ENCODE measurements at regions not wholly inside any gene's neighbourhood (a gene's known extent, or its start where the extent isn't known, plus 50 kb on each side); places are given as distances from the start of the nearest gene placed in this dataset.

GRCh38 chr2:139814458-139814857 is 1034.3 kb upstream of the NXPH2 start:
- DNase-seq = no peak

- no peak for DNase-seq
These were observed 1033.2 kb upstream of the NXPH2 start for GRCh38 chr2:139813340-139813739.

- DNase-seq = no peak
These were observed 1025.3 kb upstream of the NXPH2 start for GRCh38 chr2:139805441-139805840.

- DNase-seq = no peak
These were observed 1018.2 kb upstream of the NXPH2 start for GRCh38 chr2:139798391-139798790.

GRCh38 chr2:139790807-139791752 is 1010.9 kb upstream of the NXPH2 start:
- no peak for DNase-seq

- no peak for DNase-seq
These were observed 1009.9 kb upstream of the NXPH2 start for GRCh38 chr2:139790136-139790535.

- no peak for DNase-seq
These were observed 998.5 kb upstream of the NXPH2 start for GRCh38 chr2:139778732-139779131.

- no peak for DNase-seq
These were observed 993.6 kb upstream of the NXPH2 start for GRCh38 chr2:139773720-139774277.

- no peak for DNase-seq
These were observed 989.4 kb upstream of the NXPH2 start for GRCh38 chr2:139769633-139770032.

GRCh38 chr2:139763705-139764104 is 983.5 kb upstream of the NXPH2 start:
- no peak for DNase-seq

GRCh38 chr2:139759000-139759505 is 978.9 kb upstream of the NXPH2 start:
- DNase-seq = no peak

- no peak for DNase-seq
These were observed 966.7 kb upstream of the NXPH2 start for GRCh38 chr2:139746901-139747300.

- DNase-seq = no peak
These were observed 964.1 kb upstream of the NXPH2 start for GRCh38 chr2:139744273-139744672.

- DNase-seq = no peak
These were observed 962.3 kb upstream of the NXPH2 start for GRCh38 chr2:139742216-139743172.

GRCh38 chr2:139737659-139738058 is 957.5 kb upstream of the NXPH2 start:
- DNase-seq = no peak

- DNase-seq = no peak
These were observed 950.0 kb upstream of the NXPH2 start for GRCh38 chr2:139730197-139730596.

GRCh38 chr2:139721411-139721995 is 941.3 kb upstream of the NXPH2 start:
- DNase-seq = peak; percentile 19 to 60

GRCh38 chr2:139720056-139720455 is 939.9 kb upstream of the NXPH2 start:
- no peak for DNase-seq

GRCh38 chr2:139704606-139705005 is 924.4 kb upstream of the NXPH2 start:
- no peak for DNase-seq

GRCh38 chr2:139694327-139694726 is 914.1 kb upstream of the NXPH2 start:
- DNase-seq = no peak

GRCh38 chr2:139686205-139686604 is 906.0 kb upstream of the NXPH2 start:
- DNase-seq = no peak
